GM12874 (cell line): ENCODE measurements at regions not wholly inside any gene's neighbourhood (a gene's known extent, or its start where the extent isn't known, plus 50 kb on each side); places are given as distances from the start of the nearest gene placed in this dataset.

Source experiments
- CTCF ChIP-seq: IDR thresholded peaks from 2 replicates; pipeline ENCODE4 v1.5.1; 2011; ENCODE audit warnings: low read depth, mild to moderate bottlenecking, control low read depth, low read length, moderate library complexity; ENCODE audit not compliant: insufficient read depth

GRCh38 chr2:35447215-35447614 is 908.4 kb upstream of the CRIM1 start:
- TF ChIP-seq CTCF = no peak

GRCh38 chr2:35443087-35443486 is 912.5 kb upstream of the CRIM1 start:
- no peak for TF ChIP-seq CTCF

- TF ChIP-seq CTCF = peak; percentile 74
Observed at GRCh38 chr2:35428548-35428947, 927.0 kb upstream of the CRIM1 start.

- TF ChIP-seq CTCF = no peak
Observed at GRCh38 chr2:35421485-35421884, 934.1 kb upstream of the CRIM1 start.

- no peak for TF ChIP-seq CTCF
Observed at GRCh38 chr2:35417293-35417692, 938.3 kb upstream of the CRIM1 start.

GRCh38 chr2:35416391-35417140 is 939.0 kb upstream of the CRIM1 start:
- no peak for TF ChIP-seq CTCF

- TF ChIP-seq CTCF = no peak
Observed at GRCh38 chr2:35415942-35416341, 939.6 kb upstream of the CRIM1 start.
